ENCODE measurements at regions not wholly inside any gene's neighbourhood (a gene's known extent, or its start where the extent isn't known, plus 50 kb on each side); places are given as distances from the start of the nearest gene placed in this dataset.
"Not testable (repeated sequence)": the region's sequence is repeated elsewhere in the genome, so short reads cannot be mapped to it uniquely, and the experiment has no call there.

DNA sequence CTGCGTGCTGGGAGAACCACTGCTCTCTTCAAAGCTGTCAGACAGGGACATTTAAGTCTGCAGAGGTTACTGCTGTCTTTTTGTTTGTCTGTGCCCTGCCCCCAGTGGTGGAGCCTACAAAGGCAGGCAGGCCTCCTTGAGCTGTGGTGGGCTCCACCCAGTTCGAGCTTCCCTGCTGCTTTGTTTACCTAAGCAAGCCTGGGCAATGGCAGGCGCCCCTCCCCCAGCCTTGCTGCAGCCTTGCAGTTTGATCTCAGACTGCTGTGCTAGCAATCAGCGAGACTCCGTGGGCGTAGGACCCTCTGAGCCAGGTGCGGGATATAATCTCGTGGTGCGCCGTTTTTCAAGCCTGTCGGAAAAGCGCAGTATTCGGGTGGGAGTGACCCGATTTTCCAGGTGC, 837.0 kb downstream of the EPHA3 start:
- H3K27ac Mint-ChIP-seq; H3K4me3 Mint-ChIP-seq; DNase-seq; H3K4me1 Mint-ChIP-seq; POLR2A ChIA-PET; H3K36me3 Mint-ChIP-seq (ENCODE audit: low read depth); H3K27me3 Mint-ChIP-seq; CTCF ChIA-PET: not testable (repeated sequence)
- peaks cover 14% of the 10 kb centered on the region for H3K9me3 Mint-ChIP-seq

DNA sequence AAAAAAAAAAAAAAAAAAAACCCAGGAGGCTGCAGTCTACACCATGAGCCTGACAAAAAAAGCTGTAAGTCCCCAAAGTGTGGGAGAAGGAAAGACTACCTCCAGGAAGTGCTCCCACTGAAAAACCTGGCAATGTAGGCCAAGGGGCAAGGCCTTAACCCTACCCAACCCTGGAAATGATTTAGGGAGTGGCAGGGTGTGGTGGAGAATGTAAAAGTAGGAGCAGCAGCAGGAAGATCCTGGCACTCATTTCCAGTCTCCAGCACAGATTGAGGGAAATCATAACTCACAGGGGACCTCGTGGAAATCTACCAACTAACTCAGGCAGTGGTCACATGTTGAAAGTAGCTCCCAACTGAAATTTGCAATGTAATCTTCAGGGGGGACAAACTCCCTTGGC, 839.5 kb downstream of the EPHA3 start:
- Mint-ChIP-seq H3K27me3 (no peaks in the 10 kb centered on the region), H3K9me3 (peaks cover 14% of the 10 kb centered on the region), H3K4me1 (no peaks in the 10 kb centered on the region), H3K36me3 (ENCODE audit: low read depth) (no peaks in the 10 kb centered on the region), H3K4me3 (no peak overlapping the region), H3K27ac (no peak overlapping the region)
- ChIA-PET POLR2A (no interaction called here), CTCF (no interaction called here)
- DNase-seq = no peak

DNA sequence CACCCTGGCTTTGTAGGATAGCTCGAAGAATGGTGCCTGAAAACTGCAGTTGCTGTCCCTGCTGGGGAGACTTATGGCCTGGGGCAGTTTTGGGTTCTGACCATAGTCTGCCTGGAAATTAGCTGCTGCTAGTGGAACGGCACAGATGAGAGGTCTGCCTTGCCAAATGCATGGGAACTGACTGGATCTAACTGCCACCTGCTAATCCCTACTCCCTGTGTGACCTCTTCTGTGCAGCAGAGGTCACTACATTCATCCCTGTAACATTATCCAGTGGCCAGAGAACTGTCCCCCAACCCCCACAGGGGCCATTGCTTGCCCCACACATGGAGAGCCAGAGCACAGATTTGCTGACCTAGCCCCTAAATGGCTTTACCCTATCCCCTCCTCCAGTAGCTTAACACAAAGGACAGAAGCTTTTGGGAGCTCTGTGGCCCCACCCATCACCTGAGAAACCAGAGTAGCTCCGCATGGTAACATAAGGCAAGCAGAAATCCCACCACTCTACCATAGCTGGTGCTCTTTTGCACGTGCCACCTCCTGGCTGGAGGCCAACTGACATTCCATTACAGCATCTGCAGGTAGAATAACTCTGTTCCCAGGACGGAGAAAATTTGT, 840.0 kb downstream of the EPHA3 start:
- ChIA-PET POLR2A (no interaction called here), CTCF (no interaction called here)
- H3K27me3 Mint-ChIP-seq = no peaks in the 10 kb centered on the region
- H3K4me3 Mint-ChIP-seq = no peak overlapping the region
- DNase-seq = no peak
- no peaks in the 10 kb centered on the region for H3K36me3 Mint-ChIP-seq (ENCODE audit: low read depth)
- peaks cover 12% of the 10 kb centered on the region for H3K9me3 Mint-ChIP-seq
- no peak overlapping the region for H3K27ac Mint-ChIP-seq
- H3K4me1 Mint-ChIP-seq = no peaks in the 10 kb centered on the region

- Mint-ChIP-seq H3K27ac (no peak overlapping the region), H3K27me3 (no peaks in the 10 kb centered on the region), H3K36me3 (ENCODE audit: low read depth) (no peaks in the 10 kb centered on the region), H3K4me3 (no peak overlapping the region), H3K9me3 (peaks cover 12% of the 10 kb centered on the region), H3K4me1 (no peaks in the 10 kb centered on the region)
- ChIA-PET CTCF (no interaction called here), POLR2A (no interaction called here)
- no peak for DNase-seq
These were observed 840.6 kb downstream of the EPHA3 start for GRCh38 chr3:89948008-89948407.

DNA sequence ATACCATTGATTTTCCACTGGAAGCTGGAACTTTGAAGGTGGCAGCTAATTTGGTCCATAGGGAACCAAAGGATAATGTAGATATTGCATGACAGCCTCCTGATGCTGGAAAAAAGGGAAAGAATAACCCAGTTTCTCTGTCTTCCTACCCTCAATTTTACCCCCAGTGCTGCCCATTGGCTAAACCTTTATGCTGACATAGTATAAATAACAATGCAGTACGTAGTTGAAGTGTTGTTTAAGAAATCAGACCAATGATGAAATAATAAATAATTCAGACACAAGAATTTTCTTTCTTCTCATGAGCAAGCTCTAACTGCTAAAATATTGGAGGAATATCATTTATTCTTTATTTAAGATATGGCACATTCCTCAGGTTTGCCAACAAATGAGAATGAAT, 843.4 kb downstream of the EPHA3 start:
- H3K4me3 Mint-ChIP-seq = no peak overlapping the region
- DNase-seq = no peak
- no peaks in the 10 kb centered on the region for H3K27me3 Mint-ChIP-seq
- no peak overlapping the region for H3K27ac Mint-ChIP-seq
- H3K36me3 Mint-ChIP-seq (ENCODE audit: low read depth) = no peaks in the 10 kb centered on the region
- POLR2A ChIA-PET = no interaction called here
- CTCF ChIA-PET = no interaction called here
- no peaks in the 10 kb centered on the region for H3K4me1 Mint-ChIP-seq
- H3K9me3 Mint-ChIP-seq = peaks cover 14% of the 10 kb centered on the region

GRCh38 chr3:89954137-89954536, 846.7 kb downstream of the EPHA3 start:
- Mint-ChIP-seq H3K27me3 (no peaks in the 10 kb centered on the region), H3K4me1 (no peaks in the 10 kb centered on the region), H3K27ac (no peak overlapping the region), H3K9me3 (peaks cover 13% of the 10 kb centered on the region), H3K4me3 (no peak overlapping the region), H3K36me3 (ENCODE audit: low read depth) (no peaks in the 10 kb centered on the region)
- no peak for DNase-seq
- ChIA-PET CTCF (no interaction called here), POLR2A (no interaction called here)

DNA sequence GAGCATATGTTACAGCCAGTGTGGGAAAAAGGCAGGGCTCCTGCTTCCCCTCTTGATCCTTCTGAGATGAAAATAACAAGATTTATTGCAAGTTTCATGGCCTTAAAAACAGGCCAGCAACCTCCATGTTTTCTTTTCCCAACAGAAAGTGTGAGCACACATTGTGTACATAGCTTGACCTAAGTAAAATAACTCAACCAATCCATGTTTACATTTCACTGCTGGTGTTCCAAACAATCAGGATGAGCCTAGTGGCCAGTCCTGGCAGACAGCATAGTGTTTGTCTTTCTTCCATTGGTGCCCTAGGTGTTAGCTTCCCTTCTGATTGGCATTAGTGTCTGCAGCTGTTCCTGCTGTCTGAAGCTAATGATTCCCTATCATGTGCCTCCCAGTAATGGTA, 847.7 kb downstream of the EPHA3 start:
- H3K27ac Mint-ChIP-seq = no peak overlapping the region
- H3K9me3 Mint-ChIP-seq = peaks cover 13% of the 10 kb centered on the region
- no peaks in the 10 kb centered on the region for H3K27me3 Mint-ChIP-seq
- CTCF ChIA-PET = no interaction called here
- POLR2A ChIA-PET = no interaction called here
- H3K4me1 Mint-ChIP-seq = no peaks in the 10 kb centered on the region
- no peak for DNase-seq
- no peaks in the 10 kb centered on the region for H3K36me3 Mint-ChIP-seq (ENCODE audit: low read depth)
- no peak overlapping the region for H3K4me3 Mint-ChIP-seq

DNA sequence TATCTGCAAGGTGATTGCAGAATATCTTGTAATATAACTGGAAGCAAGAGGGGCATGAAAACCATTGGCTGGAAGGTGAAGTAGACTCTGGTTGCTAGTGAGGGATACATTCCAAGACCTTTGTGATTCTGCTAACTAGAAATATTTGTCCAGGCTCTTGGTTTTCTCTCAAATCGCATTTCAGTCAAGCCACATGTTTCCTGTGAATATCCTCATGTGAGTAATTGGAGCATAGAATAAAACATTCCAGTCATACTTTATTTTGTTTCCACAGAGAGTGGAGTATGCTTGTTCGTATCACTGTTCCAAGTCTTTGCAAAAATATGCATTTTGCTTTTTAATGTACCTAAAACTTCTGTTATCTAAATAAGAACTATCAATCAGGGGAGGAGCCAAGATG, 850.0 kb downstream of the EPHA3 start:
- Mint-ChIP-seq H3K4me1 (no peaks in the 10 kb centered on the region), H3K27me3 (no peaks in the 10 kb centered on the region), H3K27ac (no peak overlapping the region), H3K36me3 (ENCODE audit: low read depth) (no peaks in the 10 kb centered on the region), H3K4me3 (no peak overlapping the region), H3K9me3 (peaks cover 10% of the 10 kb centered on the region)
- POLR2A ChIA-PET = no interaction called here
- CTCF ChIA-PET = no interaction called here
- DNase-seq = no peak

DNA sequence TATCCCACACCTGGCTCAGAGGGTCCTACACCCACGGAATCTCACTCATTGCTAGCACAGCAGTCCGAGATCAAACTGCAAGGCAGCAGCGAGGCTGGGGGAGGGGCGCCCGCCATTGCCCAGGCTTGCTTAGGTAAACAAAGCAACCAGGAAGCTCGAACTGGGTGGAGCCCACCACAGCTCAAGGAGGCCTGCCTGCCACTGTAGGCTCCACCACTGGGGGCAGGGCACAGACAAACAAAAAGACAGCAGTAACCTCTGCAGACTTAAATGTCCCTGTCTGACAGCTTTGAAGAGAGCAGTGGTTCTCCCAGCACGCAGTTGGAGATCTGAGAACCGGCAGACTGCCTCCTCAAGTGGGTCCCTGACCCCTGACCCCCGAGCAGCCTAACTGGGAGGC, 850.7 kb downstream of the EPHA3 start:
- CTCF ChIA-PET; H3K27me3 Mint-ChIP-seq; DNase-seq; H3K4me3 Mint-ChIP-seq; H3K36me3 Mint-ChIP-seq (ENCODE audit: low read depth); H3K27ac Mint-ChIP-seq; POLR2A ChIA-PET; H3K4me1 Mint-ChIP-seq: not testable (repeated sequence)
- peaks cover 10% of the 10 kb centered on the region for H3K9me3 Mint-ChIP-seq

- Mint-ChIP-seq H3K36me3 (ENCODE audit: low read depth) (no peaks in the 10 kb centered on the region), H3K4me1 (no peaks in the 10 kb centered on the region), H3K4me3 (no peak overlapping the region), H3K27me3 (no peaks in the 10 kb centered on the region), H3K9me3 (peaks cover 13% of the 10 kb centered on the region), H3K27ac (no peak overlapping the region)
- no peak for DNase-seq
- POLR2A ChIA-PET = no interaction called here
- CTCF ChIA-PET = no interaction called here
These were observed 856.9 kb downstream of the EPHA3 start for GRCh38 chr3:89964347-89964746.

DNA sequence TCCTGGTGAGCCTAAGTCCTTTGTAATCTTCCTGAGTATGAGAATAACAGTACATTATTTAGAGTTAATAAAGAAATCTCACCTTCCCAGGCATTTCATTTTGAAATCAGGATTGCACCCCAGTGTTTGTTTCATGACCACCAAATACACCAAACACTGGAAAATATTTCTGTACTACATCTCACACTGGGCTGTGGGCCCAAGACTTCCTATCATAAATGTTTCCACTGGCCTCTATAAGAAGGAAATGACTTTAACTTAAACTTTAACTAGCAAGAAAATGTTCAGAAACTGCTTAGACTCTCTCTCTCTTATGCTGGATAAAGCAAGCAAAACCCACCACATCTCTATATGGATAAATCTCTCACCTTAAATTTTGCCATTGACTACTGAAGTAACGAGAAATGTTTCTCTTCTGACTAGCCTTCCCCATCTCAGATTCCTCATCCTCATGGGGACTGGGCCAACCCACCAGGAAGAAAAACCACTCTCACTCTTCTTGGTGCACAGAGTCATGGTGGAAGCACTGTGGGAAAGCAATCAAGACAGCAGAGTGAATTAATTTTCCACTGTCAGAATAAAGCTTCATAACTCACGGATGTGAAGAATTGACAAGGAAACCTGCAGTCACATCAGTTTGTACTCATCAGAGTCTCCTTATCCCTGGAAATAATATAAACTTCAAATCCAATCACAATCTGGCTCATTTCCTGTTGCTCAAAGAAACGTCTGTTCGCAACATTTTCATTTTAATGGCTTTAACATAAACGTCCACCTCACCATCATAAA, 859.6 kb downstream of the EPHA3 start:
- POLR2A ChIA-PET = no interaction called here
- no peaks in the 10 kb centered on the region for H3K36me3 Mint-ChIP-seq (ENCODE audit: low read depth)
- H3K4me3 Mint-ChIP-seq = no peak overlapping the region
- no peaks in the 10 kb centered on the region for H3K27me3 Mint-ChIP-seq
- peaks cover 13% of the 10 kb centered on the region for H3K9me3 Mint-ChIP-seq
- no peaks in the 10 kb centered on the region for H3K4me1 Mint-ChIP-seq
- no peak overlapping the region for H3K27ac Mint-ChIP-seq
- DNase-seq = no peak
- CTCF ChIA-PET = no interaction called here

- peaks cover 10% of the 10 kb centered on the region for H3K9me3 Mint-ChIP-seq
- H3K27ac Mint-ChIP-seq = no peak overlapping the region
- no peak overlapping the region for H3K4me3 Mint-ChIP-seq
- DNase-seq = no peak
- ChIA-PET POLR2A (no interaction called here), CTCF (no interaction called here)
- H3K4me1 Mint-ChIP-seq = no peaks in the 10 kb centered on the region
- no peaks in the 10 kb centered on the region for H3K27me3 Mint-ChIP-seq
- H3K36me3 Mint-ChIP-seq (ENCODE audit: low read depth) = no peaks in the 10 kb centered on the region
These were observed 863.9 kb downstream of the EPHA3 start for GRCh38 chr3:89971329-89971728.

GRCh38 chr3:89973156-89973555, 865.7 kb downstream of the EPHA3 start:
- no peaks in the 10 kb centered on the region for H3K36me3 Mint-ChIP-seq (ENCODE audit: low read depth)
- no peaks in the 10 kb centered on the region for H3K27me3 Mint-ChIP-seq
- ChIA-PET CTCF (no interaction called here), POLR2A (no interaction called here)
- DNase-seq = no peak
- H3K4me3 Mint-ChIP-seq = no peak overlapping the region
- peaks cover under 1% of the 10 kb centered on the region for H3K9me3 Mint-ChIP-seq
- no peaks in the 10 kb centered on the region for H3K4me1 Mint-ChIP-seq
- H3K27ac Mint-ChIP-seq = no peak overlapping the region

GRCh38 chr3:89974903-89975519, 867.6 kb downstream of the EPHA3 start:
- Mint-ChIP-seq H3K27ac (no peak overlapping the region), H3K27me3 (no peaks in the 10 kb centered on the region), H3K4me1 (no peaks in the 10 kb centered on the region), H3K36me3 (ENCODE audit: low read depth) (no peaks in the 10 kb centered on the region), H3K9me3 (peaks cover 2% of the 10 kb centered on the region), H3K4me3 (no peak overlapping the region)
- POLR2A ChIA-PET = no interaction called here
- CTCF ChIA-PET = no interaction called here
- DNase-seq = no peak

Data from activated CD4-positive, alpha-beta memory T cell treated with anti-CD3 and anti-CD28 coated beads, Interleukin-2, amount 10 ng/mL, durations not matched to agents 7 days and 5 days (primary cell).